Activated CD4-positive, alpha-beta T cell treated with anti-CD3 and anti-CD28 coated beads for 4 hours (primary cell): ENCODE measurements at regions not wholly inside any gene's neighbourhood (a gene's known extent, or its start where the extent isn't known, plus 50 kb on each side); places are given as distances from the start of the nearest gene placed in this dataset.

ENCODE experiments used
- DNase-seq, 2 donors: peaks; one replicate each; pipeline ENCODE4 v3.0.0-alpha.2; 2020

DNA sequence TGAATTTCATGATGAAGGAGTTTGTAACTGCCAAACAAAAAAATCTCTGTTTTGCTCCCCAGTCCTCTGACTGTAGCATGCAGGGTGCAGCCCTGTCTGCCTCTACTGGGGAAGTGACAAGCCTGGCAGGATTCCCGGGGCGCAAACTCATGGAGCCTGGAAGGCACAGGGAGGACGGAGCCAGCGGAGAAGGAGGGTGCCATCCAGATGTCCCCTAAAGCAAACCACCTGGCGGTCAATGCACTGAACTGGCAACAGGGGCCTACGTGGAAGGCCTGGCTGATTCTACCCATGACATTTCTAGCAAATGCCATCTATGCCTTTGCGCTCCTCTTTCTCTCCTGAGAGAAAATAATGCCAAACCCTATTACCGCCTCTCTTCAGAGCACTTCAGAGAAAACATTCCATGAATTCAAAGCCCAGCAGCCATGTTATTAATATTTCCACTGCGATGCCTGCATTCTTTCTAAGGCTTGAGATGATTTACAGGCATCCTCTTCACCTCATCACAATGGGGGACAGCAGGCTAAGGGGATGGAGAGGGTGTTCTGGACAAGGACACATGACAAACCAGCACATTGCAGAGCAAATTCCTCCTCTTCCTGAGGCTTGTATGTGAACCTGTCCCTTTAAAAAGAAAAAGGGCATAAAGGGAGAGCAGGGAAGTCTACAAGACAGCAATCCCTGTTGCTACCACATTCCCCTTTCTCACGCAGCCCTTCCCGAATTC is 329.3 kb upstream of the NOCT start:
- DNase-seq, result no peak

DNA sequence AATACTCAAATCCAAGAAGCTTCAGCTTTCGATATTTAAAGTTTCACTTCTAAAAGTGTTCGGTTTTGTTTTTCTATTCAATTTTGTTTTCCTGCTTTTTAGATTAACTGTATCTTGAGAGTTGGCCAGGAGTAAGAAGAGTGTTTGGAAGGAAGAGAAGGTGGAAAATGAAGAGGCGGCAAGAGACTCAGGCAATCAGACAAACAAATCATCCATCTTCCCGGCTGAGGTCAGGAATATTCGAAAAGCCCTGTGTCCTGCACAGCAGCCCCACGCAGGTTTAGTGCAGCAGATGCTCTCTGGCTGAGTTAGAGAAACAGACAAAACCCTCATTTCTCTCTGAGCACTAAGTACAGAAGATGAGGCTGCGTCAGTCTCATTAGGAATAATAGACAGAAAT is 330.3 kb upstream of the NOCT start:
- DNase-seq, result no peak

- peak; percentile 60 to 63 for DNase-seq
Observed at GRCh38 chr4:138680989-138681604, 334.5 kb upstream of the NOCT start.

DNA sequence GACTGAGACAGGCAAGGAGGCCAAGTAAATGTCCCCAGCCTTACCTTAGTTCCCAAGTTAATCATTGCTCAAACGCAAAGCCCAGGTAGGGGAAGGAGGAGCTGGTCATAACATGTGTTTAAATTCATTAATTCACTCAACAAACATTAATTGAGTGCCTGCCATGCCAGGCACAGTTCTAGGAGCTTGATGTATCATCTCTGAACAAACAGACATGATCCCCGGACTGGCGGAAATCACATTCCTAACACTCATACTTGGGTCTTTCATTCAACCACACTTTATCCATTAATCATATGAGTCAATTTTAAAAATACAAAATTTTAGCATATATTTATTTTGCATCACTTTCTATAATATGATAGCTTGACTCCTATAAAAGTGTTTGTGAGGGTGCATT is 335.3 kb upstream of the NOCT start:
- DNase-seq, result no peak

GRCh38 chr4:138678985-138679746 is 336.4 kb upstream of the NOCT start:
- DNase-seq, result no peak

- no peak for DNase-seq
Observed at GRCh38 chr4:138677748-138678147, 337.8 kb upstream of the NOCT start.

- DNase-seq, result no peak
Observed at GRCh38 chr4:138677212-138677611, 338.4 kb upstream of the NOCT start.

DNA sequence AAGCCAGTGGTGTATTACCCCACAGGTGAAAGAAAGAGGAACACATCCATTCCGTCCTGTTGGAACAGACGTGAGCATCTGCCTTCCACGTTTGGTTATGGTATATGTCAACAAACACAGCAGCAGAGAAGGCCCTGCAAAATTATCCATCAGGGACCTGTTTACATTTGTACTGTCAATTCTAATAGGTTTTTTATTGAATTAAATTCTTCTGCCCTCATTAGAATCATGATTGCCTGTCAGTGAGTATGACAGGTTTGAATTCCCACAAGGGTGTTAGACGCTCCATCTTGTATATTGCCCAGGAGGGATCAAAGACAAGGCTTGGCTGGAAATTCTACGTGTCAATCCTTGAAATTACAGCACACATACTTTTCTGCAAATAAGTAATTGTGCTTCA is 339.9 kb upstream of the NOCT start:
- DNase-seq, result no peak

- DNase-seq, result no peak
Observed at GRCh38 chr4:138674209-138674608, 341.4 kb upstream of the NOCT start.

DNA sequence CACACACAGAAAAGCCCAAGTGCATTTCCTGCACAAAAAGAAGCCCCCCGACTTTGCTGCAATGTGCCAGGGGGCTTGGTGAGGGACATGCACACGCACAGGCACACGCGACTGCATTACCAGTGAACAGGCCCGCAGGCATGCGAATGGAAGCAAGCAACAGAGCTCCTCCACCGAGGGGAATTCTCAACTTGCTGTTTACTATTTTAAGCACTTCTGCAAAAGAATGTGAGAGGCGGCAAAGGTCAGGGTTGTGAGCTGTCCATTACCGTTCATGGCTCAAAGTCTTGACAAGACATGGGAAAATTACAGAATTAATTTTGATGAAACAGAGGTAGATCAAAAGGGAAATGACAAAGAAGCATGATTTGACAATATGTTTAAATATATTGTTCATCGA is 342.5 kb upstream of the NOCT start:
- DNase-seq, result no peak

DNA sequence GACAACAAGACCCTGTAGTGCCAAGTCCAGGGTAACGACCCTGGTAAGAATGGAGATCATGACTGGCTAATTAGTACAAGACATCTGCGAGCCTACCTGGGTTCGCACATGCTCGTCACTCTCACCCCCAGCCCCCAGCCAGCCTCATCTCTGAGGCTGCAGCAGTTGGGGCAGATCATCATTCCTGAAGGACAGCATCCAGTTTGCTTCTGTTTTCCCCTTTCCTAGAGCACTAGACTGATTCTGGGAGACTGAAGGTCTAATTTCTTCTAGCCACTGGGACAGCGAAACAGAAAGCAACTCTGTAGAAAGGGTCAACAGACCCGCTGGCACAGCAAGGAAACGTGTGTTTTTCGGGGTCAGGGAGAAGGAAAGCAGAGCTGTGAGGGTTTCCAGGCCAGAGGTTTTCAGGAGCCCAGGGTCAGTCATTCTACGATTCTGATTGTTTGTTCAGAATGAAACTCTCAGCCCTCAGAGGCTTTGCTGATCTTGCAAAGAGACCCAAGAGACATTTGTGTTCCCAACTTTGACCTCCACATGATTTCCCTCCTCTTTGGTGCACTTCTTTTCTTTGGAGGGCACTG is 343.1 kb upstream of the NOCT start:
- no peak for DNase-seq

DNA sequence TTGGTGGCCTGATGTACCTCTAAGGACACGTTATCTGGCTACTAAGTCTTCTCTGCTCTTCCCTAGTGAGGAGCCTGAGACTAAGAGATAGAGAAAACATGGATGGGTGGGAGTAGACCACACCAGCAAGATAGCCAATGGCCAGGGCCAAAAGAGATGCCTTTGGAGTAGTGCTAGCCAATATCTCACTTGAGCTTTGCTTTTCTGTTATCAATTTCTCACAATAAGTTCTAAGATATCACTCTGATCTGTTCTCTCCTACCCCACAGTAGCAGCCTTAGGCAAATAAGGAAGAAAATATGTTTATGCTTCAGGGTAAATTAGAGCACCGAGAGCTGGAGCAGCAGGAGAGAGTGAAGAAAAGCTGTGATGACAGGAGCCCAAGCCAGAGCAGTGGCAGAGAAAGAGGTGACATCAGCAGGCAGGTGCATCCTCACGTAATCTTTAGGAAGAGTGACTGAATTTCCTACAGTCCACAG is 343.9 kb upstream of the NOCT start:
- no peak for DNase-seq

DNA sequence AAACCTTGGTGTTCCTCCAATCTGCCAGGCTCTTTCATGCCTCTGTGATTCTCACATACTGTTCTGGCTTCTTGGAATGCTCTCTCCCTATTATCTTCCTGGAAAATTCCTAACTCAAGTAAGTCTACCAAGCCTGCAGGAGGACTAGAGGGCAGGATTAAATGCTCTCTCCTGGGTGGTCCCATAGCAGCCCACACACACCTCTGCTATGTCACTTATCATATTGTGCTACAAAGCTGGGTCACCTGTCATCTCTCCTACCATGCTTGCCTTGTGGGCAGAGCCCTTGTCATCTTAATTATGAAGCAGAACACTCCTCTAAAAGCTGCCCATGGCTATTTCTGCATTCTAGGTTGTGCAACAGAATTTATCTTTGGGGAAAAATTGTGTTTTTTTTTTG is 344.5 kb upstream of the NOCT start:
- DNase-seq, result no peak

- no peak for DNase-seq
Observed at GRCh38 chr4:138670681-138671080, 344.9 kb upstream of the NOCT start.

- DNase-seq, result no peak
Observed at GRCh38 chr4:138669479-138670315, 345.9 kb upstream of the NOCT start.

GRCh38 chr4:138668309-138668708 is 347.3 kb upstream of the NOCT start:
- DNase-seq, result no peak

DNA sequence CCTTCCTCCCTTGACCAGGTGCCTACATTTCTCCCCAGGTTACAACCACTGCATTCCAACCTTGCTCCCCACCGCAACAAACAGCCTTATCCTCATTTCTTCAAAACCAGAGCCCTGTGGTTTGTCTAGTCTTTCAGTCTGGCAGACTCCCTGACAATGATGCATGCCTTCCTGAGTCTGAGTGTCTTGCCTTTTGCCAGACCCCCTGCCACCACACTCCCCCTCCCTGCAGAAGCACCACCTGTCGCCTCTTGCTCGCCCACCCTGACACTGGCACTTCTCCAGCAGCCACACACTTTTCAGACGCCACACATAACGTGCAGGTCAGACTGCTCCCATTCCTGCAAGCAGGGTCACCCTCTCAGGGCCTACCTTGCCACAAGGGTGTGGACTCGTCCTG is 349.2 kb upstream of the NOCT start:
- no peak for DNase-seq

DNA sequence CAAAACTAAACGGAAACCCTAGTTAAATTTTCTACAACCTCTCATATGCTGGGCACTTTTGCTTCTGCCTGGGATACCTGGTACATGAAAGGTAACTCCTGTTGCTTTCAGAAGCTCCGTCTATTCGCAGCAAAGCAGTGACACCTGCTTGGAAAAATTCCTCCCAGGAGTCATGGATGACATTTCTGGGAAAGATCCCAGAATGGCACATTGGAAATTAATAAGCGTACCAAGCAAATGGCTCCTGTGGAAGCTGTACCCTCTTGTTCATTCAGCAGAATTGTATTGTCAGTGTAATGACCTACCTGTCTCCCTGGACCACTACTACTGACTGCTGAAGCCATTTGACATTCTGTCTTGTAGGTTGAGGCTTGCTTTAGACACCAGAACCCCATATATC is 349.7 kb upstream of the NOCT start:
- DNase-seq, result no peak

DNA sequence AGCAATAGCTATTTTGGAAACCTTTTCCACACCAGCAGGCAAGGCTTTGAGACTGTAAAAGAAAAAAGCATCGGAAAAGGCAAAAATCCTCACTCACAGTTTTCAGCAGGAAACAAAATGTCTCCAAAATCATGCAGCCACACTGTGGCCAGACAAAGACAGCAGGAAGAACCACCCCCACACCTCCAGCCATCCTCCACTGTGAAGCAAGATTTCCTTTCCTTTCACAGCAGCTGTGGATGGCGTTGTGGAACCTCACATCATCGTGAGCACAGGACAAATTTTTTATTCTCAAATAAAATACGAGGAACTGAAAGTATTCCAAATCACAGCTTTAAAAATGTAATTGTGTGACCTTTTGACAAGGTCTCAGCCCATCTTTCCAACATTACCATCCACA is 351.7 kb upstream of the NOCT start:
- no peak for DNase-seq

DNA sequence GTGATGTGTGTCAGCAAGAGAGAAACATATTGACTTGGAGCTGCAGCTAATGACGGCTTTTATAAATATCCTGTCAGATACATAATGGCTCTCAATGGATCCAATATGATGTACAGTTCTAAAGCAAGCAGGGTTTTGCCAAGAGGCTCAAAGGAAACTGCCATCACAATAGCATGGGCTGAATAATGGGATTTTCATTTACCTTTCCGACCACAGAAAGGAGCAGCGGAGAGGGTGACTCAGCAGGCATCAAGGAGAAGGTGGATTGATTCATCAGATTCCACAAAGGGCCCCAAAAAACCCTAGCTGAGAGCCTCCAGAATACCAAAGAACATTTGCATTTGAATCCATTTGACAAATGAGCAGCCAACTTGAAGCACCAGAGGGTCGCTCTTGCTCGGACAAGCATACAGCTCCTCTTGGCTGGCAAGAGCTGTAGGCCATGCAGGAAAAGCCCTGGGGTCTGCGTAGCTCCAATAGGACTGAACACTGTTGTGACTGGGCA is 355.7 kb upstream of the NOCT start:
- DNase-seq, result no peak

DNA sequence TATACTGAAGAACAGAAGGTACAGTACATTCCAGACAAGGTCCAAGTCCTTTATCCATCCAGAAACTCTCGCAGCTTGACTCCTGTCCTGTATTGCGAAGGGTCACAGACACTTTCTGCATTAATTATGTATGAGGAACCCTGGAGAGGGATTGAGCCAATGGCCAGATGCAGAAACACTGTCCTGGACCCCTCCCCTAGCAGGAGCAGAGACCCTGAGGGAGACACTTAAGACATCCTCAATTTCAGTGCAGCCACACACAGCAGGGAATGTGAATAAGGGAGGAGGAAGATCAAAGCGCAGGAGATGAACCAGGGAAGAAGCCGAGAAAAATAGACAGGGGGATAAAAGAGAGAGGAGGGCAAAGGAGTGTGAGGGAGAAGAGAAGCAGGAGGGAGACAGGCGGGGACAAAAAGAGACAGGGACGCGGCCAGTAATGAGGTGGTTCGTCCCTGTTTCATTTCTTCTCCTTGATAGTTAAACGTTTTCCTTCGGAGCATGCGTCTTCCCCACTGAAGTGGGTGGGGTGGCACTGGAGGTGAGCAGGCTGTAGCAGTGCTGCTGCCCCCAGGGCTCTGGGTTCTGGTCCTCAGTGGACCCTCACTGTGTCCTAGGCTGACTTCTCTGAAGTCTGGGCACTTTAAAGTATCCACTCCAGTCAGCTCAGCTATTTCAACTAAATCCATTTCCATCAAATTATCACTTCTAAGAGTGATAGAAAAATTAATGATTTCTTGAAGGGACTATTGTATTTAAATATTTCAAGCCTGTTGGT is 356.4 kb upstream of the NOCT start:
- DNase-seq, result no peak

DNA sequence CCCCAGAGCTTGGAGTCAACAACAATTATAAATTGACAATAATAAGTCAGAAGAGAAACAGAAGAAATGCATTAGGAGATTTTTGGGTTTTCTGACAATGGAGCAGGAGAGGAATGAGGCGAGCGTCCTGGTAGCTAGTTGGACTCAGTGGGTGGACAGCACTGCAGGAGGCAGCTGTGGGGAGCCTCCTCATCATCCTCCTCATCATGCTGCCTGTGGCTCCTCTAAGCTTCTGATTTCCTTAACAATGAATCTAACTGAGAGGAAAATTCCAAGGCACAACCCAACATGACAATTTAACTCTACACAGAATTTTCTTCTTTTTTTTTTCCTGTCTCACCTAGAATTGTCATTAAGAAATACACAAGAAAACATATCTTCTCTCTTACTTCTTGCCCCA is 357.1 kb upstream of the NOCT start:
- DNase-seq, result no peak
